Trophoblast cell (in vitro differentiated cells and primary cell): ENCODE measurements at regions not wholly inside any gene's neighbourhood (a gene's known extent, or its start where the extent isn't known, plus 50 kb on each side); places are given as distances from the start of the nearest gene placed in this dataset.

Experiments used
- DNase-seq, 2 donors: peaks; one replicate each; pipeline ENCODE4 v3.0.0-alpha.2; 2016
- H2AFZ ChIP-seq: 2 replicates; pipeline ENCODE4 v1.6.1; 2013; ENCODE audit warnings: low read length, moderate library complexity, mild to moderate bottlenecking; ENCODE audit not compliant: insufficient read depth, poor library complexity
- H2AK5ac ChIP-seq: 2 replicates; pipeline ENCODE4 v1.6.1; 2013; ENCODE audit warnings: mild to moderate bottlenecking, low read length
- H2BK120ac ChIP-seq: 2 replicates; pipeline ENCODE4 v1.6.1; 2013; ENCODE audit warnings: low read length, mild to moderate bottlenecking, moderate library complexity; ENCODE audit not compliant: insufficient read depth, poor library complexity
- H2BK12ac ChIP-seq: 2 replicates; pipeline ENCODE4 v1.6.1; 2013; ENCODE audit warnings: mild to moderate bottlenecking, low read length, moderate library complexity
- H2BK5ac ChIP-seq: 2 replicates; pipeline ENCODE4 v1.6.1; 2013; ENCODE audit warnings: low read length, low read depth, moderate library complexity, mild to moderate bottlenecking; ENCODE audit not compliant: poor library complexity
- H3K14ac ChIP-seq: 2 replicates; pipeline ENCODE4 v1.6.1; 2013; ENCODE audit warnings: mild to moderate bottlenecking, low read length
- H3K18ac ChIP-seq: 2 replicates; pipeline ENCODE4 v1.6.1; 2013; ENCODE audit warnings: mild to moderate bottlenecking, low read length
- H3K23ac ChIP-seq: 2 replicates; pipeline ENCODE4 v1.6.1; 2013; ENCODE audit warnings: low read length
- H3K27ac ChIP-seq: 2 replicates; pipeline ENCODE4 v1.5.1; 2013; ENCODE audit warnings: low read depth, mild to moderate bottlenecking, inconsistent platforms, low read length, moderate library complexity
- H3K27me3 ChIP-seq: 2 replicates; pipeline ENCODE4 v1.6.1; 2013; ENCODE audit warnings: inconsistent platforms, mild to moderate bottlenecking, low read length, moderate library complexity; ENCODE audit not compliant: insufficient read depth
- H3K36me3 ChIP-seq, 2 experiments: 1 replicate in 1 of 2; 2 replicates in 1 of 2; pipeline ENCODE4 v1.6.1; 2013; ENCODE audit warnings: low read length in 2 of 2, mild to moderate bottlenecking in 2 of 2, moderate library complexity in 1 of 2; ENCODE audit not compliant: insufficient read depth in 2 of 2, control insufficient read depth in 1 of 2
- H3K4ac ChIP-seq: 2 replicates; pipeline ENCODE4 v1.6.1; 2013; ENCODE audit warnings: low read depth, mild to moderate bottlenecking, low read length, moderate library complexity
- H3K4me1 ChIP-seq, 2 experiments: 1 replicate in 1 of 2; 2 replicates in 1 of 2; pipeline ENCODE4 v1.6.1; 2013; ENCODE audit warnings: low read length in 2 of 2, mild to moderate bottlenecking in 2 of 2, moderate library complexity in 1 of 2; ENCODE audit not compliant: insufficient read depth in 2 of 2, control insufficient read depth in 1 of 2
- H3K4me2 ChIP-seq: 2 replicates; pipeline ENCODE4 v1.6.1; 2013; ENCODE audit warnings: inconsistent platforms, mild to moderate bottlenecking, low read length, moderate library complexity
- H3K4me3 ChIP-seq: 2 replicates; pipeline ENCODE4 v1.5.1; 2013; ENCODE audit warnings: mild to moderate bottlenecking, low read depth, low read length, inconsistent platforms
- H3K79me1 ChIP-seq: one replicate; pipeline ENCODE4 v1.6.1; 2013; ENCODE audit warnings: low read length
- H3K79me2 ChIP-seq: 2 replicates; pipeline ENCODE4 v1.6.1; 2013; ENCODE audit warnings: low read length, mild to moderate bottlenecking; ENCODE audit not compliant: control insufficient read depth, insufficient read depth, poor library complexity
- H3K9ac ChIP-seq: 2 replicates; pipeline ENCODE4 v1.6.1; 2013; ENCODE audit warnings: mild to moderate bottlenecking, low read length
- H3K9me3 ChIP-seq: 2 replicates; pipeline ENCODE4 v1.6.1; 2013; ENCODE audit warnings: low read depth, mild to moderate bottlenecking, control low read depth, inconsistent platforms, low read length; ENCODE audit not compliant: insufficient read depth
- H4K12ac ChIP-seq: 2 replicates; pipeline ENCODE4 v1.6.1; 2013; ENCODE audit warnings: low read depth, mild to moderate bottlenecking, low read length, moderate library complexity
- H4K8ac ChIP-seq: 2 replicates; pipeline ENCODE4 v1.6.1; 2013; ENCODE audit warnings: low read depth, mild to moderate bottlenecking, low read length, moderate library complexity
- H4K91ac ChIP-seq: one replicate; pipeline ENCODE4 v1.6.1; 2013; ENCODE audit warnings: low read depth, mild to moderate bottlenecking, low read length, moderate library complexity
- WGBS: extraction: QIAGEN DNeasy Blood & Tissue Kit; methylation state at CpG from one replicate; pipeline ENCODE4 v1.1.7; 2013; ENCODE audit warnings: missing lambda C conversion rate; ENCODE audit not compliant: insufficient read length, insufficient coverage; ENCODE audit errors: extremely low coverage; 5-methylcytosine and 5-hydroxymethylcytosine counted together

GRCh38 chr3:175890066-175890465 lies 1030.9 kb downstream of the NAALADL2 start:
- H3K9ac ChIP-seq: no peak overlapping the region
- H4K91ac ChIP-seq: no peak overlapping the region
- no peak overlapping the region for H2BK120ac ChIP-seq
- DNase-seq: no peak
- H3K79me2 ChIP-seq: no peaks in the 10 kb centered on the region
- no peaks in the 10 kb centered on the region for H3K36me3 ChIP-seq
- H3K23ac ChIP-seq: no peak overlapping the region
- no peak overlapping the region for H4K8ac ChIP-seq
- no peak overlapping the region for H2BK5ac ChIP-seq
- H3K9me3 ChIP-seq: no peaks in the 10 kb centered on the region
- no peaks in the 10 kb centered on the region for H3K27me3 ChIP-seq
- no peak overlapping the region for H3K27ac ChIP-seq
- H3K18ac ChIP-seq: no peak overlapping the region
- H3K14ac ChIP-seq: no peak overlapping the region
- no peak overlapping the region for H2AK5ac ChIP-seq
- no peak overlapping the region for H2BK12ac ChIP-seq
- no peak overlapping the region for H2AFZ ChIP-seq
- no peak overlapping the region for H3K4me2 ChIP-seq
- H3K4me3 ChIP-seq: no peak overlapping the region
- no CpG with 5 or more reads among the region's 4 CpGs for WGBS
- H3K4me1 ChIP-seq: no peaks in the 10 kb centered on the region
- H4K12ac ChIP-seq: no peak overlapping the region
- no peak overlapping the region for H3K4ac ChIP-seq
- H3K79me1 ChIP-seq: no peaks in the 10 kb centered on the region

DNA sequence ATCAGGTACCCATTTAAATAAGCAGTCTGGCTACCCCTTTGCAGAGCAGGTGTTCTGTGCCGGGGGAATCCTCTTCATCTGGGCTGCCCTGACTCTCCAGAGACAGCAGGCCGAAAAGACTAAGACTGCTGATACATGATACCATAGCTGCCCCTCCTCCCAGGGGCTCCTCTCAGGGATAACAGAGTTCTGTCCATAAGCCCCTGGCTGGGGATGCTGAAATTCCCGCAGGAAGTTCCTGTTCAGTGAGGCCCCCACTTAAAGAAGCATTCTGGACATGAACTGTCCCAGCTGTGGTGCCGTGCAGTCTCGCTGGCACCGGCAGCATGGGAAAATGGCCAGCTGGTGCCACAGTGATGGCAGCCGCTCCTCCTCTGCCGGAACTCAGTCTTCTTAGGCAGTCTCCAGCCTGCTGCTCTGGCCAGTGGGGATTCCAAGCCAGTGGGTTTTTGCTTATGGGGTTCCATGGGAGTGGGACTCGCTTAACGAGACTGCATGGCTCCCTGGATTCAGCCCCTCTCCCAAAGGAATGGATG lies 1026.2 kb downstream of the NAALADL2 start:
- Histone ChIP-seq H2AK5ac (no peak overlapping the region), H2BK5ac (no peak overlapping the region), H3K36me3 (no peaks in the 10 kb centered on the region), H3K4ac (no peak overlapping the region), H3K79me2 (no peaks in the 10 kb centered on the region), H3K9me3 (no peaks in the 10 kb centered on the region), H3K27ac (no peak overlapping the region), H2AFZ (no peak overlapping the region), H3K9ac (no peak overlapping the region), H3K4me1 (no peaks in the 10 kb centered on the region), H3K27me3 (no peaks in the 10 kb centered on the region), H3K23ac (no peak overlapping the region), H3K18ac (no peak overlapping the region), H3K4me3 (no peak overlapping the region), H3K4me2 (no peak overlapping the region), H2BK120ac (no peak overlapping the region), H4K91ac (no peak overlapping the region), H4K8ac (no peak overlapping the region), H3K79me1 (no peaks in the 10 kb centered on the region), H3K14ac (no peak overlapping the region), H4K12ac (no peak overlapping the region), H2BK12ac (no peak overlapping the region)
- no peak for DNase-seq
- WGBS: no CpG with 5 or more reads among the region's 10 CpGs

- Histone ChIP-seq H3K27me3 (no peaks in the 10 kb centered on the region), H3K4me1 (no peaks in the 10 kb centered on the region), H2AK5ac (no peak overlapping the region), H2BK12ac (no peak overlapping the region), H3K27ac (no peak overlapping the region), H4K8ac (no peak overlapping the region), H3K4me2 (no peak overlapping the region), H3K18ac (no peak overlapping the region), H2BK5ac (no peak overlapping the region), H4K12ac (no peak overlapping the region), H3K36me3 (no peaks in the 10 kb centered on the region), H3K14ac (no peak overlapping the region), H3K4me3 (no peak overlapping the region), H3K4ac (no peak overlapping the region), H3K79me1 (no peaks in the 10 kb centered on the region), H3K9ac (no peak overlapping the region), H3K9me3 (no peaks in the 10 kb centered on the region), H2BK120ac (no peak overlapping the region), H3K79me2 (no peaks in the 10 kb centered on the region), H2AFZ (no peak overlapping the region), H3K23ac (no peak overlapping the region), H4K91ac (no peak overlapping the region)
- no CpG with 5 or more reads among the region's 2 CpGs for WGBS
- no peak for DNase-seq
These were observed 1020.3 kb downstream of the NAALADL2 start for GRCh38 chr3:175879417-175879816.

DNA sequence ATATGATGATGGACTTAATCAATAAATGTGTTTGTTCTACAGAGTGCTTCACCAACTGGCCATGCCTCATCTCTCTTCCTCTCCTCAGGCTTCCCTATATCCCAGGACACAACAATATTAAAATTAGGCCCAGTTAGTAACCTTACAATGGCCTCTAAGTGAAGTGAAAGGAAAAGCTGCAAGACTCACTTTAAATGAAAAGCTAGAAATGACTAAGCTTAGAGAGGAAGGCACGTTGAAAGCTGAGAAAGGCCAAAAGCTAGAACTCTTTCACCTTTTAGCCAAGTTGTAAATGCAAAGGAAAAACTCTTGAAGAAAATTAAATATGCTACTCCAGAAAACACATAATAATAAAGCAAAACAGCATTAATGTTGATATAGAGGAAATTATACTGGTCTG lies 1010.3 kb downstream of the NAALADL2 start:
- Histone ChIP-seq H3K27me3 (no peaks in the 10 kb centered on the region), H2BK120ac (no peak overlapping the region), H2BK12ac (no peak overlapping the region), H3K18ac (no peak overlapping the region), H3K9me3 (no peaks in the 10 kb centered on the region), H3K14ac (no peak overlapping the region), H2AK5ac (no peak overlapping the region), H3K4ac (no peak overlapping the region), H3K4me3 (no peak overlapping the region), H3K4me1 (no peaks in the 10 kb centered on the region), H3K27ac (no peak overlapping the region), H3K79me2 (no peaks in the 10 kb centered on the region), H2BK5ac (no peak overlapping the region), H2AFZ (no peak overlapping the region), H3K4me2 (no peak overlapping the region), H3K79me1 (no peaks in the 10 kb centered on the region), H4K91ac (no peak overlapping the region), H4K12ac (no peak overlapping the region), H3K23ac (no peak overlapping the region), H3K36me3 (no peaks in the 10 kb centered on the region), H3K9ac (no peak overlapping the region), H4K8ac (no peak overlapping the region)
- no peak for DNase-seq
- no CpG with 5 or more reads among the region's 1 CpG for WGBS
